ENCODE measurements at regions not wholly inside any gene's neighbourhood (a gene's known extent, or its start where the extent isn't known, plus 50 kb on each side); places are given as distances from the start of the nearest gene placed in this dataset.

GRCh38 chr17:77321649-77322513 lies 181.1 kb downstream of the SEC14L1 start:
- H3K36me3 ChIP-seq (ENCODE audit: low read depth): peaks cover 41% of the 10 kb centered on the region
- H3K4me1 ChIP-seq (ENCODE audit: insufficient read depth, poor library complexity, severe bottlenecking): peaks cover 72% of the 10 kb centered on the region
- H3K4me3 ChIP-seq (ENCODE audit: severe bottlenecking): no peak overlapping the region
- H3K9me3 ChIP-seq (ENCODE audit: severe bottlenecking): no peaks in the 10 kb centered on the region
- TF ChIP-seq, protein P1, sequence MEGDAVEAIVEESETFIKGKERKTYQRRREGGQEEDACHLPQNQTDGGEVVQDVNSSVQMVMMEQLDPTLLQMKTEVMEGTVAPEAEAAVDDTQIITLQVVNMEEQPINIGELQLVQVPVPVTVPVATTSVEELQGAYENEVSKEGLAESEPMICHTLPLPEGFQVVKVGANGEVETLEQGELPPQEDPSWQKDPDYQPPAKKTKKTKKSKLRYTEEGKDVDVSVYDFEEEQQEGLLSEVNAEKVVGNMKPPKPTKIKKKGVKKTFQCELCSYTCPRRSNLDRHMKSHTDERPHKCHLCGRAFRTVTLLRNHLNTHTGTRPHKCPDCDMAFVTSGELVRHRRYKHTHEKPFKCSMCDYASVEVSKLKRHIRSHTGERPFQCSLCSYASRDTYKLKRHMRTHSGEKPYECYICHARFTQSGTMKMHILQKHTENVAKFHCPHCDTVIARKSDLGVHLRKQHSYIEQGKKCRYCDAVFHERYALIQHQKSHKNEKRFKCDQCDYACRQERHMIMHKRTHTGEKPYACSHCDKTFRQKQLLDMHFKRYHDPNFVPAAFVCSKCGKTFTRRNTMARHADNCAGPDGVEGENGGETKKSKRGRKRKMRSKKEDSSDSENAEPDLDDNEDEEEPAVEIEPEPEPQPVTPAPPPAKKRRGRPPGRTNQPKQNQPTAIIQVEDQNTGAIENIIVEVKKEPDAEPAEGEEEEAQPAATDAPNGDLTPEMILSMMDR (IDR thresholded peaks at IDR 0.05; ENCODE audit: poor library complexity, severe bottlenecking): no peak
- ATAC-seq (ENCODE audit: low read depth) (no peak), DNase-seq (ENCODE audit: low spot score) (peak; percentile 65)
- peak overlapping the region; percentile 98 for H3K27ac ChIP-seq (ENCODE audit: poor library complexity, severe bottlenecking)
- no peaks in the 10 kb centered on the region for H3K27me3 ChIP-seq (ENCODE audit: insufficient read depth, poor library complexity, severe bottlenecking)

DNA sequence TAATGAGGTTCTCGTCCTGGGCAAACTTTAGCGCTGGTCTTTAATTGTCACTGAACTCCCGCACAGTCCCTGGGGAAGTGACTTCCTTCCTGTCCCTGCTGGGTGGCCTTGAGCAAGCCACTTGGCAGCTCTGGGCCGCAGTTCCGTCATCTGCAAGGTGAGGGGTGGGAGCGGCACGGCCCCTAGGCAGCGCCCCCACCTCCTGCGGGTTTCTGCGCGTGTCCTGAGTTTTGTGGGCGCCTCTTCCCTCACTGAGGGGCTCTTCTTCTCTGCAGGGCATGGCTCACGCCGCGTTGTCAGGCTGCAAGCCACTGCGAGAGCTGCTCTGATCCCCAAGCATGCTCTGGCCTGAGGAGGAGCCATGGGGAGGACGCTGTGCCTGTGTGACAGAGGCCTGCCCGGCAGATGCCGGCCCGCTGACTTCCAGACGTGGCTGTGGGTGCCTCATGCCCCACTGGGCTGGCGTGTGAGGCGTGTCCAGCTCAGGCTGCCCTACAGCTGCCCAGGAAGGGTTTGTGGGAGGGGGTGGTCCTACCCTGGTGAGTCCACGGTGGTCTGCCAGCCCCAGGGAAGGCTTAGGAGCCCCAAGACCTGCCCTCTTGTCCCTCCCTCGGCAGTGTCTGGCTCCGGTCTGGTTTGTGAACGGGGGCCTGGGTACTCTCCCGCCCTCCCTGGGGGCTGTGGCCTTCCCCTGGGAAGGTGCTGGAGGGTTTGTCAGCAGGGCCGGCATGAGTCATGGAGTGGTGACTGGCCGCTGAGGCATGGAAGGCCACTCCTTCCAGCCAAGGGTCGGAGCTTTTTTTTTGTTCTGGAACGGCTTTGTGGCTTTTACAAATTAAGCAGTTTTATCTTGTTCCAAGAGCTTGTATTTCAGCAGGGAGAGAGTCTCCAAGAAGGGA lies 182.0 kb downstream of the SEC14L1 start:
- ATAC-seq (ENCODE audit: low read depth) (peak; percentile 72), DNase-seq (ENCODE audit: low spot score) (peak; percentile 98)
- no peaks in the 10 kb centered on the region for H3K9me3 ChIP-seq (ENCODE audit: severe bottlenecking)
- H3K4me1 ChIP-seq (ENCODE audit: insufficient read depth, poor library complexity, severe bottlenecking): peaks cover 72% of the 10 kb centered on the region
- H3K4me3 ChIP-seq (ENCODE audit: severe bottlenecking): peak overlapping the region; percentile 4
- no peaks in the 10 kb centered on the region for H3K27me3 ChIP-seq (ENCODE audit: insufficient read depth, poor library complexity, severe bottlenecking)
- TF ChIP-seq, protein P1 (IDR thresholded peaks at IDR 0.05; ENCODE audit: poor library complexity, severe bottlenecking): no peak
- H3K36me3 ChIP-seq (ENCODE audit: low read depth): peaks cover 36% of the 10 kb centered on the region
- peak overlapping the region; percentile 98 for H3K27ac ChIP-seq (ENCODE audit: poor library complexity, severe bottlenecking)

- Histone ChIP-seq H3K36me3 (ENCODE audit: low read depth) (peaks cover 41% of the 10 kb centered on the region), H3K27me3 (ENCODE audit: insufficient read depth, poor library complexity, severe bottlenecking) (no peaks in the 10 kb centered on the region), H3K4me1 (ENCODE audit: insufficient read depth, poor library complexity, severe bottlenecking) (peaks cover 66% of the 10 kb centered on the region), H3K4me3 (ENCODE audit: severe bottlenecking) (no peak overlapping the region), H3K9me3 (ENCODE audit: severe bottlenecking) (no peaks in the 10 kb centered on the region), H3K27ac (ENCODE audit: poor library complexity, severe bottlenecking) (peak overlapping the region; percentile 98)
- TF ChIP-seq, protein P1 (IDR thresholded peaks at IDR 0.05; ENCODE audit: poor library complexity, severe bottlenecking): no peak
- peak; percentile 65 for DNase-seq (ENCODE audit: low spot score)
- ATAC-seq (ENCODE audit: low read depth): peak; percentile 0; the same call in 1 of the 3 replicates
Observed at GRCh38 chr17:77323413-77324171, 182.8 kb downstream of the SEC14L1 start.

GRCh38 chr17:77324227-77324626 lies 183.5 kb downstream of the SEC14L1 start:
- Histone ChIP-seq H3K4me1 (ENCODE audit: insufficient read depth, poor library complexity, severe bottlenecking) (peaks cover 60% of the 10 kb centered on the region), H3K9me3 (ENCODE audit: severe bottlenecking) (no peaks in the 10 kb centered on the region), H3K27ac (ENCODE audit: poor library complexity, severe bottlenecking) (peak overlapping the region; percentile 98), H3K4me3 (ENCODE audit: severe bottlenecking) (no peak overlapping the region), H3K36me3 (ENCODE audit: low read depth) (peaks cover 43% of the 10 kb centered on the region), H3K27me3 (ENCODE audit: insufficient read depth, poor library complexity, severe bottlenecking) (no peaks in the 10 kb centered on the region)
- ATAC-seq (ENCODE audit: low read depth) (no peak), DNase-seq (ENCODE audit: low spot score) (peak; percentile 41)
- TF ChIP-seq, protein P1 (IDR thresholded peaks at IDR 0.05; ENCODE audit: poor library complexity, severe bottlenecking): no peak

Data from RWPE2 (cell line).